ENCODE measurements at regions not wholly inside any gene's neighbourhood (a gene's known extent, or its start where the extent isn't known, plus 50 kb on each side); places are given as distances from the start of the nearest gene placed in this dataset.

- TF ChIP-seq ATF2 (CRISPR knock-in tag; IDR thresholded peaks at IDR 0.05) (no peak), ZNF230 (CRISPR knock-in tag; IDR thresholded peaks at IDR 0.05) (no peak), ZNF629 (CRISPR knock-in tag; conservative IDR thresholded peaks at IDR 0.05) (no peak), ZNF777 (CRISPR knock-in tag; IDR thresholded peaks at IDR 0.05) (no peak), CBX2 (IDR thresholded peaks at IDR 0.05; ENCODE audit: low read depth, low read length) (no peak), CBX2 (CRISPR knock-in tag; IDR thresholded peaks at IDR 0.05; ENCODE audit: low read depth) (no peak), ZNF724P (CRISPR knock-in tag; IDR thresholded peaks at IDR 0.05; ENCODE audit: borderline replicate concordance) (no peak), LCORL (IDR thresholded peaks at IDR 0.05) (no peak), LCORL (CRISPR knock-in tag; IDR thresholded peaks at IDR 0.05) (no peak), ZNF232 (CRISPR knock-in tag; IDR thresholded peaks at IDR 0.05; ENCODE audit: borderline replicate concordance) (no peak), RFXAP (CRISPR knock-in tag; IDR thresholded peaks at IDR 0.05; ENCODE audit: borderline replicate concordance) (no peak)
These were observed 457.7 kb downstream of the IPMK start (continued) for GRCh38 chr10:57809961-57810360.

DNA sequence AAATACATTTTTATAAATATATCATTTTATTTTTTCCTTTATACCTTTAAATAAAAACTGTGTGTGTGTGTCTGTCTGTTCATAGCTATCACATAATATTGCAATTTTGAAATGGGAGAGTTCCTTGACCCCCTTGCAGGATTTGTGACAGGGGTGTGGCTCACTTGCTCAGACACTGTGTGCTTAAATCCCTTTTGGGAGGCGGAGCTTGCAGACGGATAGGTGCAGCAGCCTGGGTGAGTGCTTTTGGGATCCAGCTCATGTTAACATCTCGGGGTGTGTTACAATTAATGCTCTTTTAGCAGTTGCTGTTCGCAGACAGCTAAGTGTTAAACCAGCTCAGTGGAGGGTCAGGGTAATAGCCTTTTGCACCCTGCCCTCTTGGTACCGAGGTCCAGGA is 459.8 kb downstream of the IPMK start:
- Histone ChIP-seq H3K27ac (ENCODE audit: extremely low read length, insufficient read depth, low read length) (no peak overlapping the region), H3K4me2 (ENCODE audit: low read depth, low read length) (no peak overlapping the region), H3K36me3 (replicated peaks in 1 of 2; ENCODE audit: control insufficient read depth in 1 of 2, insufficient read depth in 2 of 2, low read length in 2 of 2) (no peaks in the 10 kb centered on the region), H3K79me2 (ENCODE audit: insufficient read depth, low read length) (no peaks in the 10 kb centered on the region), H4K20me1 (ENCODE audit: insufficient read depth, low read length) (no peaks in the 10 kb centered on the region), H3K4me3 (replicated peaks in 1 of 3; ENCODE audit: insufficient read depth in 1 of 3, low read depth in 2 of 3, low read length in 3 of 3) (no peak overlapping the region), H2AFZ (ENCODE audit: low read length) (no peak overlapping the region), H3K9ac (ENCODE audit: insufficient read depth, low read depth, low read length) (no peak overlapping the region), H3K27me3 (ENCODE audit: control insufficient read depth in 1 of 2, insufficient read depth in 2 of 2, low read length in 2 of 2) (no peaks in the 10 kb centered on the region), H3K9me3 (ENCODE audit: low read length) (no peaks in the 10 kb centered on the region), H3K4me1 (ENCODE audit: insufficient read depth, low read length) (no peaks in the 10 kb centered on the region)
- WGBS (ENCODE audit: low lambda C conversion rate), result 0% methylated on average over 4 of the region's 5 CpGs
- CTCF ChIA-PET (ENCODE audit: low intra/inter-chr PET ratio, low total read pairs), result no interaction called here
- no peak for DNase-seq (ENCODE audit: low spot score)
- in situ Hi-C loops (cut with HindIII; ENCODE audit: extremely low pct_ligation_motif_present, low pct_unique_long_range_greater_than_20kb), result no loop called here
- no peak for ATAC-seq
- TF ChIP-seq, protein P1, sequence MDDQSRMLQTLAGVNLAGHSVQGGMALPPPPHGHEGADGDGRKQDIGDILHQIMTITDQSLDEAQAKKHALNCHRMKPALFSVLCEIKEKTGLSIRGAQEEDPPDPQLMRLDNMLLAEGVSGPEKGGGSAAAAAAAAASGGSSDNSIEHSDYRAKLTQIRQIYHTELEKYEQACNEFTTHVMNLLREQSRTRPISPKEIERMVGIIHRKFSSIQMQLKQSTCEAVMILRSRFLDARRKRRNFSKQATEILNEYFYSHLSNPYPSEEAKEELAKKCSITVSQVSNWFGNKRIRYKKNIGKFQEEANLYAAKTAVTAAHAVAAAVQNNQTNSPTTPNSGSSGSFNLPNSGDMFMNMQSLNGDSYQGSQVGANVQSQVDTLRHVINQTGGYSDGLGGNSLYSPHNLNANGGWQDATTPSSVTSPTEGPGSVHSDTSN (CRISPR knock-in tag; IDR thresholded peaks at IDR 0.05; ENCODE audit: borderline replicate concordance), result no peak
- TF ChIP-seq STAG1 (CRISPR knock-in tag; IDR thresholded peaks at IDR 0.05) (no peak), ONECUT2 (CRISPR knock-in tag; IDR thresholded peaks at IDR 0.05) (no peak), HOXA7 (CRISPR knock-in tag; IDR thresholded peaks at IDR 0.05) (no peak), HNRNPH1 (optimal IDR thresholded peaks at IDR 0.05; ENCODE audit: low read depth, low read length) (no peak)
- TF ChIP-seq, protein P2, sequence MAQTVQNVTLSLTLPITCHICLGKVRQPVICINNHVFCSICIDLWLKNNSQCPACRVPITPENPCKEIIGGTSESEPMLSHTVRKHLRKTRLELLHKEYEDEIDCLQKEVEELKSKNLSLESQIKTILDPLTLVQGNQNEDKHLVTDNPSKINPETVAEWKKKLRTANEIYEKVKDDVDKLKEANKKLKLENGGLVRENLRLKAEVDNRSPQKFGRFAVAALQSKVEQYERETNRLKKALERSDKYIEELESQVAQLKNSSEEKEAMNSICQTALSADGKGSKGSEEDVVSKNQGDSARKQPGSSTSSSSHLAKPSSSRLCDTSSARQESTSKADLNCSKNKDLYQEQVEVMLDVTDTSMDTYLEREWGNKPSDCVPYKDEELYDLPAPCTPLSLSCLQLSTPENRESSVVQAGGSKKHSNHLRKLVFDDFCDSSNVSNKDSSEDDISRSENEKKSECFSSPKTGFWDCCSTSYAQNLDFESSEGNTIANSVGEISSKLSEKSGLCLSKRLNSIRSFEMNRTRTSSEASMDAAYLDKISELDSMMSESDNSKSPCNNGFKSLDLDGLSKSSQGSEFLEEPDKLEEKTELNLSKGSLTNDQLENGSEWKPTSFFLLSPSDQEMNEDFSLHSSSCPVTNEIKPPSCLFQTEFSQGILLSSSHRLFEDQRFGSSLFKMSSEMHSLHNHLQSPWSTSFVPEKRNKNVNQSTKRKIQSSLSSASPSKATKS (CRISPR knock-in tag; IDR thresholded peaks at IDR 0.05), result no peak
- intact Hi-C loops (cut with micrococcal nuclease; ENCODE audit: unreplicated experiment), result no loop called here
- no TSS peak for BruUV-seq (replicated peaks)
- POLR2A ChIA-PET, result no interaction called here
- FAIRE-seq, result no peak

Measured in HepG2 (cell line).